ENCODE measurements at regions not wholly inside any gene's neighbourhood (a gene's known extent, or its start where the extent isn't known, plus 50 kb on each side); places are given as distances from the start of the nearest gene placed in this dataset.

- H3K4me3 ChIP-seq (ENCODE audit: low read length): no peak overlapping the region
- DNase-seq (ENCODE audit: low read depth, low spot score): no peak
Observed at GRCh38 chr3:16797831-16798230, 86.9 kb upstream of the PLCL2 start.

GRCh38 chr3:16798738-16799137 lies 86.0 kb upstream of the PLCL2 start:
- DNase-seq (ENCODE audit: low read depth, low spot score): no peak
- no peak overlapping the region for H3K4me3 ChIP-seq (ENCODE audit: low read length)

GRCh38 chr3:16800361-16800760 lies 84.4 kb upstream of the PLCL2 start:
- H3K4me3 ChIP-seq (ENCODE audit: low read length): no peak overlapping the region
- DNase-seq (ENCODE audit: low read depth, low spot score): no peak

- no peak for DNase-seq (ENCODE audit: low read depth, low spot score)
- no peak overlapping the region for H3K4me3 ChIP-seq (ENCODE audit: low read length)
Observed at GRCh38 chr3:16801223-16801622, 83.5 kb upstream of the PLCL2 start.

- peak; percentile 36 for DNase-seq (ENCODE audit: low read depth, low spot score)
Observed at GRCh38 chr3:16801698-16802097, 83.1 kb upstream of the PLCL2 start.

GRCh38 chr3:16802389-16802788 lies 82.4 kb upstream of the PLCL2 start:
- no peak overlapping the region for H3K4me3 ChIP-seq (ENCODE audit: low read length)
- no peak for DNase-seq (ENCODE audit: low read depth, low spot score)

More at GRCh38 chr3:16801698-16802097, 83.1 kb upstream of the PLCL2 start:
- H3K4me3 ChIP-seq (ENCODE audit: low read length): no peak overlapping the region

GRCh38 chr3:16803019-16803418 lies 81.7 kb upstream of the PLCL2 start:
- no peak overlapping the region for H3K4me3 ChIP-seq (ENCODE audit: low read length)
- DNase-seq (ENCODE audit: low read depth, low spot score): no peak

- DNase-seq (ENCODE audit: low read depth, low spot score): no peak
- H3K4me3 ChIP-seq (ENCODE audit: low read length): no peak overlapping the region
Observed at GRCh38 chr3:16807391-16807790, 77.4 kb upstream of the PLCL2 start.

GRCh38 chr3:16808393-16809107 lies 76.2 kb upstream of the PLCL2 start:
- no peak for DNase-seq (ENCODE audit: low read depth, low spot score)
- H3K4me3 ChIP-seq (ENCODE audit: low read length): no peak overlapping the region

GRCh38 chr3:16809482-16809881 lies 75.3 kb upstream of the PLCL2 start:
- DNase-seq (ENCODE audit: low read depth, low spot score): no peak

GRCh38 chr3:16809993-16810392 lies 74.8 kb upstream of the PLCL2 start:
- no peak overlapping the region for H3K4me3 ChIP-seq (ENCODE audit: low read length)
- no peak for DNase-seq (ENCODE audit: low read depth, low spot score)

More at GRCh38 chr3:16809482-16809881, 75.3 kb upstream of the PLCL2 start:
- no peak overlapping the region for H3K4me3 ChIP-seq (ENCODE audit: low read length)

- no peak overlapping the region for H3K4me3 ChIP-seq (ENCODE audit: low read length)
- peak; percentile 82 for DNase-seq (ENCODE audit: low read depth, low spot score)
Observed at GRCh38 chr3:16810593-16811367, 74.0 kb upstream of the PLCL2 start.

- DNase-seq (ENCODE audit: low read depth, low spot score): no peak
- H3K4me3 ChIP-seq (ENCODE audit: low read length): no peak overlapping the region
Observed at GRCh38 chr3:16811950-16812349, 72.8 kb upstream of the PLCL2 start.

GRCh38 chr3:16813336-16813735 lies 71.4 kb upstream of the PLCL2 start:
- peak; percentile 39 for DNase-seq (ENCODE audit: low read depth, low spot score)

GRCh38 chr3:16816048-16816780 lies 68.5 kb upstream of the PLCL2 start:
- H3K4me3 ChIP-seq (ENCODE audit: low read length): no peak overlapping the region
- DNase-seq (ENCODE audit: low read depth, low spot score): no peak

More at GRCh38 chr3:16813336-16813735, 71.4 kb upstream of the PLCL2 start:
- no peak overlapping the region for H3K4me3 ChIP-seq (ENCODE audit: low read length)

- no peak for DNase-seq (ENCODE audit: low read depth, low spot score)
- no peak overlapping the region for H3K4me3 ChIP-seq (ENCODE audit: low read length)
Observed at GRCh38 chr3:16817197-16817596, 67.6 kb upstream of the PLCL2 start.

GRCh38 chr3:16818194-16818593 lies 66.6 kb upstream of the PLCL2 start:
- no peak for DNase-seq (ENCODE audit: low read depth, low spot score)
- H3K4me3 ChIP-seq (ENCODE audit: low read length): no peak overlapping the region

GRCh38 chr3:16818945-16819344 lies 65.8 kb upstream of the PLCL2 start:
- DNase-seq (ENCODE audit: low read depth, low spot score): no peak
- no peak overlapping the region for H3K4me3 ChIP-seq (ENCODE audit: low read length)

- DNase-seq (ENCODE audit: low read depth, low spot score): no peak
- no peak overlapping the region for H3K4me3 ChIP-seq (ENCODE audit: low read length)
Observed at GRCh38 chr3:16820485-16820884, 64.3 kb upstream of the PLCL2 start.

- H3K4me3 ChIP-seq (ENCODE audit: low read length): no peak overlapping the region
- no peak for DNase-seq (ENCODE audit: low read depth, low spot score)
Observed at GRCh38 chr3:16821053-16821452, 63.7 kb upstream of the PLCL2 start.
